Activated naive CD4-positive, alpha-beta T cell treated with anti-CD3 and anti-CD28 coated beads, Interleukin-2, amount 50 U/mL, for 72 hours (primary cell): ENCODE measurements at regions not wholly inside any gene's neighbourhood (a gene's known extent, or its start where the extent isn't known, plus 50 kb on each side); places are given as distances from the start of the nearest gene placed in this dataset.

Experiments used
- ATAC-seq, 2 donors: fragments of 150-1000 bp; cut with Tn5 transposase; 2 replicates each; pipeline ENCODE4 v1.10.0; 2021; ENCODE audit warnings: mild to moderate bottlenecking in 2 of 2, moderate library complexity in 2 of 2
- DNase-seq, 2 donors: peaks; one replicate each; pipeline ENCODE4 v3.0.0; 2021 to 2022; ENCODE audit warnings: low spot score in 2 of 2
- H3K27ac Mint-ChIP-seq, 2 donors: one replicate each; pipeline ENCODE4 v1.8.0; 2022; ENCODE audit warnings: mild to moderate bottlenecking in 2 of 2, mixed read lengths in 2 of 2
- H3K36me3 Mint-ChIP-seq, 2 donors: one replicate each; pipeline ENCODE4 v1.8.0; 2022; ENCODE audit warnings: mixed read lengths in 2 of 2
- H3K9me3 Mint-ChIP-seq, 2 donors: one replicate each; pipeline ENCODE4 v1.8.0; 2022; ENCODE audit warnings: mixed read lengths in 2 of 2

DNA sequence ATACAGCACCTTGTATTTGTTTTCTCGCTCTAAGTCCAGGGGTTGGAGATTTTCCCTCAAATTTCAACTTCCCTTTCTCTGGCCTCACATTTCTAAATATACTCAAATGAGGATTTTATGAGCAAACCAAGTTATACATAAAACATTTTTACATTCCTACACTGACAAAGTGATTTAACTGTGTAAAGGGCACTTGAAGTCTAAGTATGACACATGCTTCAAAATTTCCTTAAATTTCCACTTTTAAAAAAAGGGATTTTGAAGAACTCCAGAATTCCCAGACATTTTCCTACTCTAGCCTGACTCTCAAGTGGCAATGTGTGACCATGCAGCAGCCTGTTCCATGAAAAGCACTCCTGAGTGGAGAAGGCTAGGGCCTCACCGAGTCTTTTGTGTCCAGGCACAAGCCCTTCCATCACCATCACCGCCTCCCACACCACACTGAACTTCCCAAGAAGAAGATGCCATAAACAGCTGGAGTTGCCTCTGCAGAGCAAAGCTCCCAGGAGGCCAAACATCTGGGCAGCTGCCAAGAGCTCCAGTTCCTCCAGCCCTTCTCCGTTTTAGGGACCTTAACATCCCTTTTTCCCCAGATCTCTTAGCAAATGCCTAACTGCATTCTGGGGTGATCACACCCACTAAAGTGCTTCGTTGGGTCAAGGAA is 68.9 kb downstream of the NCR2 start:
- H3K9me3 Mint-ChIP-seq = peaks cover 3 to 5% of the 10 kb centered on the region in 2 donors
- DNase-seq (no peak), ATAC-seq (no peak)
- no peaks in the 10 kb centered on the region for H3K36me3 Mint-ChIP-seq
- no peak overlapping the region for H3K27ac Mint-ChIP-seq

DNA sequence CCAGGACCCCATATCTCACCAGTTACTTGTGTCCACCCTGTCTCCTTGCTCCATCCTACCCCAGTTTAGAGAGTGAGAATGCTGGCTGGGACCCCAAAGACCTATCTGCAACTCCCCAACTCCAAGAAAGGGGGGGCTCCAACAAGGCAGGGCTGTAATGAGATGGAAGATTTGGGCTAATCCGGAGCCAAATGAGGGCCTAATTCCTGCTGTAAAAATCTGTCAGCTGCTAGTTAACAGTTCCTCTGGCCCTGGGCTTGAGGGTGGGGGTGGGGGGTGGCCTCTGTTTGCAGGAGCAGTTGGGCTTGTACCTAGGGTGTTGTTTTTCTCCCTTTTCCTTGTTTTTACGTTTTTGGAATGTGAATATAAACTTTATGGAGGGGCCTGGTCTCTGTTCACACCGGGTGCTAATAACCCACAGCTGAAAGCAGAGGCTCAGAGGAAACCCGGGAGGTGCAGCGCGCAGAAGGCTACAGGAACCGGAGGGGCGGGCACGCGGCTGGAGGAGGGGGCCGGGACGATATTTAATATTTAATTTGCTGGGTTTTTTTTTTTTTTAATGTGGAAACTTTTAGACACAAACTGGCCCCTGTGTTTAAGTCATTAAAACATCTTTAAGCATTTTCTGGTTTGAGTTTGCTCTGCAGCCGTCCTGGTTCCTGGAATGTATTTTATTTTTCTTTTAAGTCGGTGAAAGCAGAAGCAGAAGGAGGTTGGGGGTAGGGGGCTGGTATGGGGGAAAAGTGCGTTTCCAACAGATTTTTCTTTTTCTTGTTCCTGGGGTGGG is 70.7 kb downstream of the NCR2 start:
- H3K36me3 Mint-ChIP-seq = no peaks in the 10 kb centered on the region
- ATAC-seq (no peak), DNase-seq (no peak)
- H3K27ac Mint-ChIP-seq = no peak overlapping the region
- H3K9me3 Mint-ChIP-seq = peaks cover 3 to 5% of the 10 kb centered on the region in 2 donors

DNA sequence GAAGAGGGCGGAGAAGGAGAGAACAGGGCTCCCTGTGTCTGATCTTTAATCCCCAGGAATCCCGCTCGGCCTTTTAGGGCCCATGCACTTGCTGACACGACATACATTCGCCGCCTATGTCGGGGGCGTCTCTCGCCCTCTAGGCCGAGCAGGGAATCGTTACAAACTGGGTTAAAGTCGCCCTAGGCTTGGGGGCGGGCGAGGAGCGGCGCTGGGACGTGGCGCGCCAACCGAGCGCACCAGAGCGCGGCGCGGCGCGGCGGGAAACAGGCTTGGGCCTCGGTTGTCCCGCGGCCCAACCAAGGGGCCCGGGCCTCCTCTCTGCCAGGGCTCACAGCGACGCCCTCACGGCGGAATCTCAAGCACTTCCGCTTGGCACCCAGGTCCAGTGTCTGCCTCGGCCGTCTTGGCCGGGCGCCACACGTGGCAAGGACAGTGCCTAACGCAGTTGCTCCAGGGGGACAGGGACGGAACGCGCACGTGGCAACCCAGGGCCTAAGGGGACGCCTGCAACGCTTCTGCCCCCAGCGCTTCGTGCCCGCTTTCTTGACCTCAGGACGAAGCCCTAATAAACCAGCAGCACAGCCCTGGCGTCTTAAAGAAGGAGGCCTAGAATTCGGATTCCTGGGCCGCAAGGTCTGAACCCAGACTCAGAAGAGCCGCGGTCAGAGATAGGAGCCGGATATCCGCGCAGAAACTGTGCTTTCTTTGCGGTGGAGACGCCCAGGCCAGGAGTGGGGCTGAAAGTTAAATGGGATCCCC is 71.5 kb downstream of the NCR2 start:
- Mint-ChIP-seq H3K27ac (no peak overlapping the region), H3K9me3 (no peaks in the 10 kb centered on the region), H3K36me3 (no peaks in the 10 kb centered on the region)
- DNase-seq (no peak), ATAC-seq (no peak)

DNA sequence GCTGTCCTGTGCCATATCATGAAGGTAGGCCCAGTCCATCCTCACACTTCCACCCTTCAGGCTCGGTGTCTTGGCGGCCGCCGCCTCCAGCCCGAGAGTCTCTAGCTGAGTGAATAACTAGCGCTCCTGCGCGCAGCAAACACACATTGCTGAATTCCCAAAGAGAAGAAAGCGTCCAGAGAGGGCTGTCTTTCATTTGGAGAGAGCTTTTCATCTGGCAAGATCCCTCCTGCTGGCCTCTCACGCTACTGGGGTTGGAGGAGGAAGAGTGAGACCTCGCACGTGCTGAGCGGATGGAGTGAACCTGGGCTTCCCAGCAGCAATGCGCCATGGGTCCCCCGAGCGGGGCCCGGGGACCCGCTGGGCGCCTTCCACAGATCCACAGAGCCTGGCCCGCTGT is 73.2 kb downstream of the NCR2 start:
- ATAC-seq (no peak), DNase-seq (no peak)
- H3K36me3 Mint-ChIP-seq = no peaks in the 10 kb centered on the region
- H3K9me3 Mint-ChIP-seq = no peaks in the 10 kb centered on the region
- no peak overlapping the region for H3K27ac Mint-ChIP-seq

DNA sequence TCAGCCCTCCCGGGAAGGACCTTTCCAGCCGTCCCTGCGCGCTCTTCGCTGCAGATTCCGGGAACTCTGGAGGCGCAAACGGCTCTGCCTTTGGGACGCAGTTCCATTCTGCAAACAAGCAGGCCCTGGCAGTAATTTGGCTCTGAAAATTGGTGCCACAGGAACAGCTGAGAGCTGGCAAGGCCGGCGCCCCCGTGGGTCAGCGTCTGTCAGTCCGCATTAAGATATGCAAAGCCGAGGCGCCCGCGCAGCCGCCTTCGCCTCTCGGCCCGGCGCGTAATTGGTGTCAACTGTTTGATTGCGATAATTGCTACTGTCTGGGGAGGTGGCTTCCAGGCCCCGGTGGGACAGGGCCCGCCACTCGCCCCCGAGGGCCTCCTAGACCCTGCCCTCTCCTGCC is 73.6 kb downstream of the NCR2 start:
- H3K27ac Mint-ChIP-seq = no peak overlapping the region
- ATAC-seq (no peak), DNase-seq (no peak)

DNA sequence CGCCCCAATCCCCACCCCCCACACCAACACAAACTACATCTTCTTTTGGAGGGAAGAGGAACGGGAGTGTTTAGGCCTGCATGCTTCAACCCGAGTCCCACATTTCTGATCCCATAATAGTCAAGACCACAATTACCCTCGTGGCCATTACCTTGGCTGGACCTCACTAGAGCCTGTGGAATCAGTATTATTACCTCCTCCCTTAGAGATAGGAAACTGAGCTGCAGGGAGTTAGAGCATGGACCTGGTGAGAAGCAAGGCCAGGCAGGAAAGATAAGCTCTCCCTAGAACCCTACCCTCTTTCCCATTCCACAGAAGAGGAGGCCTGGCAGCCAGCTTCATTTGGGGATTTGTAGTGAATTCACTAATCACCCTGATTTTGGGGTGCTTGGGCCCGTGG is 74.1 kb downstream of the NCR2 start:
- H3K36me3 Mint-ChIP-seq = no peaks in the 10 kb centered on the region
- DNase-seq = no peak
- no peak for ATAC-seq
- no peak overlapping the region for H3K27ac Mint-ChIP-seq
- H3K9me3 Mint-ChIP-seq = no peaks in the 10 kb centered on the region

More for the DNA sequence above, 73.6 kb downstream of the NCR2 start:
- H3K36me3 Mint-ChIP-seq = no peaks in the 10 kb centered on the region
- H3K9me3 Mint-ChIP-seq = no peaks in the 10 kb centered on the region

DNA sequence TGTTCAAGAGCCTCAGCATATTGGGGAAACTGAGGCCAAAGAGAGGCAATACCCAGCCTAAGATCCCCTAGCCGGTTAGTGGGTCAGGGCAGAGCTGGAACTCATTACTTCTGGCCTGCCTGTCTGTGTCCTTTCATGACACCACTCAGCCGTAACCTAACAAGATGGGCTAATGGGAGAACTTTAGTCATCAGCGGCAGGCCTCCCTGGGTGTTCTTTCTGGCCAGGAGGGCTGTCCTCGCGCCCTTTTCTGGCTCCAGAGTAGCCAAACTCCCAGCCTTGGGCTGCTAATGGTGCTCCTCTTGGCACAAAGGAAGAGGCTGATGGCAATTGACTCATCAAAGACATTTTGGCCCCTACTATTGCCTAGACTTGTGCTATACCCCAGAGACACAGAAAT is 76.6 kb downstream of the NCR2 start:
- no peak for ATAC-seq
- no peak for DNase-seq
- Mint-ChIP-seq H3K36me3 (no peaks in the 10 kb centered on the region), H3K9me3 (no peaks in the 10 kb centered on the region), H3K27ac (no peak overlapping the region)

DNA sequence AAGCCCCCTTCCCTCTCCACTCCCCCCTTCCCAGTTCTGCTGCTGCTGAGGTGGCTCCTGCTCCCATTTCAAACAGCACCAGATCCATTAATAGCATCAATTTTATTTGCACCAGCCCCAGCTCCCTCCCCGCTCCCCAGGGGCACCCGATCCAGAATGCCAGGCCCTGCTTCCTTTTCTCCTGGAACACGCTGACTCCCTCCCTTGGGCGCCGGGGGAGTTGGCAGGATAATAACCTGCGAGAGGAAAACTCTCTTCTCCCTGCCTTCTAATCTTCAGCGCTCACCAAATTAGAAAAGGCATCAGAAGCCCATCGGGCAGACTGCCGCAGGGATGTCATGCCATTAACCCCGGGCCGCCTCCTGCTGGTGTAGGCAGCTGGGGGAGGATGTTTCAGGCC is 77.8 kb downstream of the NCR2 start:
- DNase-seq = no peak
- ATAC-seq = no peak
- Mint-ChIP-seq H3K27ac (no peak overlapping the region), H3K36me3 (no peaks in the 10 kb centered on the region), H3K9me3 (no peaks in the 10 kb centered on the region)

DNA sequence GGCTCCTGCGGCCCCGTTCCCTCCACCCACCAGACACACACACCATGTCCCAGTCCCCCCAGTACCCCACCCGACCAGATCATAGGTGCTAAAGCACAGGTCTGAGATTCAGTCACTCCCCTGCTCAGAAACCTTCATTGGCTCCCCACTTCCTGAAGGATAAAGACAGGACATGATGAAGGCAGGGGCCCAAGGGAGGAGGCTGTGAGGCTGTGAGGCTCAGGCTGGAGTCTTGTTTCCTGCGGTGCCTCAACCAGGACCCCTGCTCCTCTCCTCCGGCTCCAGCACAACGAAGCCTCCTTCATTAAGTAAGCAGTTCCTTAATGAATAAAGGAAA is 81.1 kb downstream of the NCR2 start:
- no peak overlapping the region for H3K27ac Mint-ChIP-seq
- ATAC-seq = no peak
- no peaks in the 10 kb centered on the region for H3K9me3 Mint-ChIP-seq
- DNase-seq = no peak
- peaks cover 0 to 7% of the 10 kb centered on the region in 2 donors for H3K36me3 Mint-ChIP-seq

DNA sequence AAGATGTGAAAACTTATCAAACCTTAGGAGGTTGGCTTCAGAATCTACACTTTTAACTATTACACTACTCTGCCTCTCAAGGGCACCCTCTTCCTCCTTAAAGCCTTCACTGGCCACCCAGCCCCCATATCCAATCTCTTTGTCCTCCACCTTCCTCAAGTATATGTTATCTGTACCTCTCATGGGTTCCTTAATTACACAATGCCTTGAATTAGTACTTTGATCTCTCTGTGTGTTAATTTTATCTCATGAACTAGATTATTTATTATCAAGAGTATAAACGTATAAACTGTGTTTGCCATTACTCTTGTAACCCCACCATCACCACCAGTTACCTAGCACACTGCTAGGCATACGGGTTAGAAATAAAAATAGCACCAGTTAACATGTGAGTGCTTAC is 83.3 kb downstream of the NCR2 start:
- ATAC-seq (no peak), DNase-seq (no peak)
- Mint-ChIP-seq H3K27ac (no peak overlapping the region), H3K9me3 (no peaks in the 10 kb centered on the region), H3K36me3 (peaks cover 0 to 7% of the 10 kb centered on the region in 2 donors)

DNA sequence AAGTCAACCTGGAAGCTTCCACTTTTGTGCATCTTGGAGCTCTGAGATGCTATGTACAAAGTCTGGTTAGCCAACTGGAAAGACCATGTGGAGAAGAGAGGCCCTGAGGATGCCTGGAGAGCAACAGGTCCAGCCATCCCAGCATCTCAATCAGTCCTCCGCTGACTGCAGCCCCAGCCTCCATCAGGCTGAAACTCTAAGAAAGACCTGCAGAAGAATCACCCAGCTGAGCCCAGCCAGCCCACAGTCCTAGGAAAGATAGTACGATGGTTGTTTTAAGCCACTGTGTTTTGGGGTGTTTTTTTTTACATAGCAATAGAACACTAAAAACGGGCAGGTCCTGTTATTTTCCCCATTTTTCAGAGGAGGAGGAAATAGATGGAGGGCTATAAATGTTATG is 84.0 kb downstream of the NCR2 start:
- no peaks in the 10 kb centered on the region for H3K9me3 Mint-ChIP-seq
- ATAC-seq = no peak
- H3K27ac Mint-ChIP-seq = no peak overlapping the region
- peaks cover 0 to 7% of the 10 kb centered on the region in 2 donors for H3K36me3 Mint-ChIP-seq
- DNase-seq = no peak

DNA sequence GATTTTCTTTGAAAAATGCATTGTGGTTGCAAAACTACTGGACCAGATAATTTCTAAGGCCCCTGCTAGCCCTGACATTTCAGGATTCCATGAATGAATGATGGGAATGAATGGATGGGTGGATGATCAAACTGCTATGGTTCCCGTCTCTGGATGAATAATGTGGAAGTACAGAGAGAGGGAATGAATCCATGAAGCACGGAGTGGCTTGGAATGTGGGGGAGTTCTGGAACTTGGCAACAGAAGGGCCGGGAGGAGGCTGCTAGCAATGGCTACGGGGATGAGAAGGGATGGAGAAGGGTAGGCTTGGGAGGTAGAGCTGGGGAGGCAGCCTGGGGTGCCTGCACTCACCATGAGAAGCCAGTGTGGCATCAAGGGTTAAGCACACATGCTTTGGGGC is 84.8 kb downstream of the NCR2 start:
- Mint-ChIP-seq H3K9me3 (no peaks in the 10 kb centered on the region), H3K36me3 (peaks cover 0 to 7% of the 10 kb centered on the region in 2 donors), H3K27ac (no peak overlapping the region)
- DNase-seq (no peak), ATAC-seq (no peak)

DNA sequence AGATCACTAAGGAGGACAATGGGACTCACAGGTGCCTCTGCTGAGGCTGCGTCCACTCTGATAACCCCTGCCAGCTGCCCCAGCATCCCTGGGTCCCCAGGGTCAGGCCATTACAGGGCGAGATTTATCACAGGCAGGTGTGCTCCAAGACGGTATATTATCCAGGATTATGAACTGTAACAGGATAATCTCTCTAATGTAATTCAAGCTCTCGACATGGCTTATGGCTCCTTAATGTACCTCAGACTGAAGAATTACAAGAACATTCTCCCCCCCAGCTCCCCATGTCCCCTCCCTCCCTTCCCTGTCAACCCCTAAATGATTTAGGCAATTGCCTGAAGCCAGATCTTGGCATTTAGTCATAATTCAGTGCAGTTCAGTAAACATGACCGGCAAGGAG is 86.8 kb downstream of the NCR2 start:
- Mint-ChIP-seq H3K9me3 (no peaks in the 10 kb centered on the region), H3K36me3 (peaks cover 0 to 7% of the 10 kb centered on the region in 2 donors), H3K27ac (no peak overlapping the region)
- ATAC-seq (no peak), DNase-seq (no peak)

DNA sequence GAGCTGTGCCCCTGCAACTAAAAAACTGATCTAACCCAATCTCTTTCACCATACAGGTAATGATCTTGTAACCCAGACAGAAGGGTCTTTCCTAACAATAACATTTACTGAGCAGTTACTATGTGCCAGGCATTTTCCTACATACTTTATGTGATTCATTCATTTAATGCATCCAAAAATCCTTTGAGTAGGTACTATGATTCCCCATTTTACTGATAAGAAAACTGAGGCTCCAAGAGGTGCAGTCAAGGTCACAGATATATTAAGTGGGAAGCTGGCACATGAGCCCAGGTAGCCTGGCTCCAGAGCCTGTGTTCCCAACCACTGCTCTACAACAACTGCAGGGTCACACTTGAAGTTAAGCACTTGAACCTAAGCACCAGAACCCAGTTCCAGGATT is 87.6 kb downstream of the NCR2 start:
- ATAC-seq (no peak), DNase-seq (no peak)
- Mint-ChIP-seq H3K27ac (no peak overlapping the region), H3K36me3 (peaks cover 0 to 7% of the 10 kb centered on the region in 2 donors), H3K9me3 (no peaks in the 10 kb centered on the region)

DNA sequence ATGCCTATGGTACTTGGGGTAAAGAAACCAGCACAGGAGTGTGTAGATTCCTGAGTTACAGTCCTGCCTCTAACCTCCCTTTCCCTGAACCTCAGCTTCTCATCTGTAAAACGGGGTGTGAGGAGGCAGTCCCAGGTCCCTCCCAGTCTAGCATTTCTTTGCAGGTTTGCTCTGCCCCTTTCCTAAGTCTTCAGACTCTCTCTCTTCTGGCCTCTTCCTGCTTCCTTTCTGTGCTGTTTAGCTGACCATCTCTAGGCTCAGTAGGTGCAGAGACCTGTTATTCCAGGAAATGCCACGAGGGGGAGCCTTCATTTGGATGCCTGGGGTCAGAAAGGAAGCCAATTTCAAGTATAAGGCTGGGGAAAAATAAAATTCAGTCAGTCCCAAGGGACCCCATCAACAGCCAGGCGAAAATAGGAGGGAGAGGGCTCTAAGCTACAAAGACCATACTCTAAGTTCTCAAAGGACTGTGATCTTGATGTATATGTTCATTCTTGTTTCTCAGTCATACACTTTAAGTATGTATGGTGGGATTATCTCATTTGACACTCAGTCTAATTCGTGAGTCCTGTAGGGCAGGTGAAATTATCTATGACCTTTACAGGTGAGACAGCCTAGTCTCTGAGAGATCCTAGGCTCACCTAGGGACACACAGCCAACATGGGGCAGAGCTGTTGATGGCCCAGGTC is 89.1 kb downstream of the NCR2 start:
- H3K9me3 Mint-ChIP-seq = no peaks in the 10 kb centered on the region
- ATAC-seq (peak; percentile 53 to 62), DNase-seq (peak; percentile 68 to 86)
- peaks cover 0 to under 1% of the 10 kb centered on the region in 2 donors for H3K36me3 Mint-ChIP-seq
- H3K27ac Mint-ChIP-seq = no peak overlapping the region

DNA sequence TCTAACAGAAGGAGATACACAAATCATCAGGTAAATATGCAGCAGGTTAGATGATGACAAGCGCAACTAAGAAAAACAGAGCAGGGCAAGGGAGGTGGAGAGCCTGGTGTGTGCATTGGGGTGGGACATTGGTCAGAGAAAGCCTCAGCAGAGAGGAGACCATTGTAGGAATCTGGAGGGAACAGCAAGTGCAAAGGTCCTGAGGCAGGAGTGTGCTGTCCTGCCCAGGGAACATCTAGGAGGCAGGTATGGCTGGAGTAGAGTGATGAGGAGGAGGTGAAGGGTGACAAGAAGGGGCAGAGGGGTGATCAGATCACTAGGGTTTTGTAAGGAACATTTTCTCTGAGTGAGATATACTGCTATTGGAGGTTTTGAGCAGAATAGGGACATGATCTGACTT is 90.1 kb downstream of the NCR2 start:
- DNase-seq (no peak), ATAC-seq (no peak)
- Mint-ChIP-seq H3K36me3 (no peaks in the 10 kb centered on the region), H3K27ac (no peak overlapping the region), H3K9me3 (no peaks in the 10 kb centered on the region)

DNA sequence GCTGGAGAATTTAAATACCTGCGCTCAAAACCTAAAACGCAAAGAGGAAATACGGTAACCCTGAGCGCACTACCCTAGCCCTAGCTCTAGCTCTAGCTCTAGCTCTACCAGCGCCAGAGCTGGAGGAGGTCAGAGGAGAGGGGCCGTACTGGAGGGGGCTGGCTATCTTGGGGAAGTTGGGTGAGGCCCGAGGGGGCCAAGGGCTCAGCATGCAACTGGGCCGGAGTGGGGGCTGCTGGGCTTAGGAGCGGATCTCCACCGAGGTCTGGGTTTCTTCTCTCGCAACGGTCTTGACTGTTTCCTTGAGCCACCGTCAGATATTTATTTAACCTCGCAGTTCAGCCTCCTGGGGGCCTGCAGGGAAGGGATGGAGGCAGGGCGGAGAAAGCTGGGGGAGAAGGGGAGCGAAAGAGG is 91.0 kb downstream of the NCR2 start:
- Mint-ChIP-seq H3K27ac (no peak overlapping the region), H3K36me3 (no peaks in the 10 kb centered on the region), H3K9me3 (no peaks in the 10 kb centered on the region)
- ATAC-seq (no peak), DNase-seq (no peak)
